ENCODE measurements at regions not wholly inside any gene's neighbourhood (a gene's known extent, or its start where the extent isn't known, plus 50 kb on each side); places are given as distances from the start of the nearest gene placed in this dataset.

GRCh38 chr5:6943197-6944112 lies 230.2 kb downstream of the TENT4A start:
- TF ChIP-seq BHLHE40 (IDR thresholded peaks at IDR 0.05; ENCODE audit: borderline replicate concordance): no peak
- TF ChIP-seq SP1 (IDR thresholded peaks at IDR 0.05): no peak
- no peak for TF ChIP-seq TARDBP (IDR thresholded peaks at IDR 0.05)
- no peak for TF ChIP-seq LEF1 (IDR thresholded peaks at IDR 0.05; ENCODE audit: borderline replicate concordance)
- TF ChIP-seq ZNF384 (IDR thresholded peaks at IDR 0.05): no peak
- TF ChIP-seq FOXK2 (IDR thresholded peaks at IDR 0.05): no peak
- TF ChIP-seq FOXM1 (IDR thresholded peaks at IDR 0.05; ENCODE audit: borderline replicate concordance): no peak
- no peak for TF ChIP-seq SUZ12 (IDR thresholded peaks at IDR 0.05)
- TF ChIP-seq FOXA1 (IDR thresholded peaks at IDR 0.05): no peak
- no peak for TF ChIP-seq HDGF (IDR thresholded peaks at IDR 0.05; ENCODE audit: borderline replicate concordance)
- TF ChIP-seq NFRKB (IDR thresholded peaks at IDR 0.05): no peak
- TF ChIP-seq CTBP1 (IDR thresholded peaks at IDR 0.05; ENCODE audit: borderline replicate concordance): no peak
- TF ChIP-seq, protein P1, sequence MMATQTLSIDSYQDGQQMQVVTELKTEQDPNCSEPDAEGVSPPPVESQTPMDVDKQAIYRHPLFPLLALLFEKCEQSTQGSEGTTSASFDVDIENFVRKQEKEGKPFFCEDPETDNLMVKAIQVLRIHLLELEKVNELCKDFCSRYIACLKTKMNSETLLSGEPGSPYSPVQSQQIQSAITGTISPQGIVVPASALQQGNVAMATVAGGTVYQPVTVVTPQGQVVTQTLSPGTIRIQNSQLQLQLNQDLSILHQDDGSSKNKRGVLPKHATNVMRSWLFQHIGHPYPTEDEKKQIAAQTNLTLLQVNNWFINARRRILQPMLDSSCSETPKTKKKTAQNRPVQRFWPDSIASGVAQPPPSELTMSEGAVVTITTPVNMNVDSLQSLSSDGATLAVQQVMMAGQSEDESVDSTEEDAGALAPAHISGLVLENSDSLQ (IDR thresholded peaks at IDR 0.05): no peak

Data from HEK293T (cell line).